ENCODE measurements at regions not wholly inside any gene's neighbourhood (a gene's known extent, or its start where the extent isn't known, plus 50 kb on each side); places are given as distances from the start of the nearest gene placed in this dataset.

GRCh38 chr12:115229517-115229916, 545.5 kb upstream of the TBX3 start:
- no peaks in the 10 kb centered on the region for H3K36me3 Mint-ChIP-seq

GRCh38 chr12:115228434-115228833, 544.5 kb upstream of the TBX3 start:
- DNase-seq (ENCODE audit: low spot score in 2 of 2) (no peak), ATAC-seq (no peak)
- H3K36me3 Mint-ChIP-seq, result no peaks in the 10 kb centered on the region
- no peak overlapping the region for H3K27ac Mint-ChIP-seq
- H3K9me3 Mint-ChIP-seq, result peaks cover 5 to 12% of the 10 kb centered on the region in 2 donors

More at GRCh38 chr12:115229517-115229916, 545.5 kb upstream of the TBX3 start:
- ATAC-seq, result no peak
- no peak overlapping the region for H3K27ac Mint-ChIP-seq
- peaks cover 5 to 12% of the 10 kb centered on the region in 2 donors for H3K9me3 Mint-ChIP-seq
- no peak for DNase-seq (ENCODE audit: low spot score in 2 of 2)

GRCh38 chr12:115227137-115227615, 543.2 kb upstream of the TBX3 start:
- peaks cover 5 to 12% of the 10 kb centered on the region in 2 donors for H3K9me3 Mint-ChIP-seq
- no peak overlapping the region for H3K27ac Mint-ChIP-seq
- H3K36me3 Mint-ChIP-seq, result no peaks in the 10 kb centered on the region
- ATAC-seq (no peak), DNase-seq (ENCODE audit: low spot score in 2 of 2) (no peak)

- Mint-ChIP-seq H3K27ac (no peak overlapping the region), H3K36me3 (no peaks in the 10 kb centered on the region), H3K9me3 (peaks cover 5 to 12% of the 10 kb centered on the region in 2 donors)
- DNase-seq (ENCODE audit: low spot score in 2 of 2), result no peak
- no peak for ATAC-seq
These were observed 541.9 kb upstream of the TBX3 start for GRCh38 chr12:115225845-115226244.

- H3K9me3 Mint-ChIP-seq, result peaks cover 5 to 12% of the 10 kb centered on the region in 2 donors
- ATAC-seq (no peak), DNase-seq (ENCODE audit: low spot score in 2 of 2) (no peak)
- no peaks in the 10 kb centered on the region for H3K36me3 Mint-ChIP-seq
- H3K27ac Mint-ChIP-seq, result no peak overlapping the region
These were observed 540.0 kb upstream of the TBX3 start for GRCh38 chr12:115223991-115224390.

GRCh38 chr12:115223322-115223721, 539.3 kb upstream of the TBX3 start:
- ATAC-seq (no peak), DNase-seq (ENCODE audit: low spot score in 2 of 2) (no peak)
- peaks cover 6 to 12% of the 10 kb centered on the region in 2 donors for H3K9me3 Mint-ChIP-seq
- H3K36me3 Mint-ChIP-seq, result no peaks in the 10 kb centered on the region
- no peak overlapping the region for H3K27ac Mint-ChIP-seq

- Mint-ChIP-seq H3K9me3 (peaks cover 9 to 12% of the 10 kb centered on the region in 2 donors), H3K27ac (no peak overlapping the region), H3K36me3 (no peaks in the 10 kb centered on the region)
- no peak for ATAC-seq
- DNase-seq (ENCODE audit: low spot score in 2 of 2), result no peak
These were observed 538.2 kb upstream of the TBX3 start for GRCh38 chr12:115222220-115222619.

GRCh38 chr12:115216301-115216700, 532.3 kb upstream of the TBX3 start:
- H3K27ac Mint-ChIP-seq, result no peak overlapping the region
- peaks cover 11 to 12% of the 10 kb centered on the region in 2 donors for H3K9me3 Mint-ChIP-seq
- ATAC-seq (no peak), DNase-seq (ENCODE audit: low spot score in 2 of 2) (no peak)
- peaks cover 0 to 10% of the 10 kb centered on the region in 2 donors for H3K36me3 Mint-ChIP-seq

- ATAC-seq (no peak), DNase-seq (ENCODE audit: low spot score in 2 of 2) (no peak)
- H3K36me3 Mint-ChIP-seq, result peaks cover 0 to 11% of the 10 kb centered on the region in 2 donors
- no peak overlapping the region for H3K27ac Mint-ChIP-seq
- H3K9me3 Mint-ChIP-seq, result peaks cover 14 to 16% of the 10 kb centered on the region in 2 donors
These were observed 531.6 kb upstream of the TBX3 start for GRCh38 chr12:115215544-115215943.

- peaks cover 0 to 11% of the 10 kb centered on the region in 2 donors for H3K36me3 Mint-ChIP-seq
- ATAC-seq, result no peak
- peaks cover 16 to 20% of the 10 kb centered on the region in 2 donors for H3K9me3 Mint-ChIP-seq
- no peak overlapping the region for H3K27ac Mint-ChIP-seq
- DNase-seq (ENCODE audit: low spot score in 2 of 2), result no peak
These were observed 529.6 kb upstream of the TBX3 start for GRCh38 chr12:115213538-115214016.

- ATAC-seq, result no peak
These were observed 529.1 kb upstream of the TBX3 start for GRCh38 chr12:115213118-115213517.

GRCh38 chr12:115212356-115212755, 528.4 kb upstream of the TBX3 start:
- Mint-ChIP-seq H3K27ac (no peak overlapping the region), H3K9me3 (peaks cover 12 to 20% of the 10 kb centered on the region in 2 donors), H3K36me3 (peaks cover 0 to 11% of the 10 kb centered on the region in 2 donors)
- ATAC-seq (no peak), DNase-seq (ENCODE audit: low spot score in 2 of 2) (no peak)

More at GRCh38 chr12:115213118-115213517, 529.1 kb upstream of the TBX3 start:
- no peak for DNase-seq (ENCODE audit: low spot score in 2 of 2)
- Mint-ChIP-seq H3K27ac (no peak overlapping the region), H3K9me3 (peaks cover 13 to 20% of the 10 kb centered on the region in 2 donors), H3K36me3 (peaks cover 0 to 11% of the 10 kb centered on the region in 2 donors)

- Mint-ChIP-seq H3K36me3 (peaks cover 0 to 14% of the 10 kb centered on the region in 2 donors), H3K9me3 (peaks cover 19 to 25% of the 10 kb centered on the region in 2 donors), H3K27ac (no peak overlapping the region)
- ATAC-seq (no peak), DNase-seq (ENCODE audit: low spot score in 2 of 2) (no peak)
These were observed 526.7 kb upstream of the TBX3 start for GRCh38 chr12:115210533-115211252.

GRCh38 chr12:115209230-115209629, 525.3 kb upstream of the TBX3 start:
- Mint-ChIP-seq H3K36me3 (peaks cover 0 to 16% of the 10 kb centered on the region in 2 donors), H3K27ac (no peak overlapping the region), H3K9me3 (peaks cover 23 to 25% of the 10 kb centered on the region in 2 donors)
- no peak for ATAC-seq
- no peak for DNase-seq (ENCODE audit: low spot score in 2 of 2)

- no peak overlapping the region for H3K27ac Mint-ChIP-seq
- no peak for ATAC-seq
- H3K36me3 Mint-ChIP-seq, result peaks cover 0 to 16% of the 10 kb centered on the region in 2 donors
- no peak for DNase-seq (ENCODE audit: low spot score in 2 of 2)
- H3K9me3 Mint-ChIP-seq, result peaks cover 23 to 25% of the 10 kb centered on the region in 2 donors
These were observed 524.1 kb upstream of the TBX3 start for GRCh38 chr12:115208098-115208497.

- H3K36me3 Mint-ChIP-seq, result peaks cover 0 to 16% of the 10 kb centered on the region in 2 donors
- peaks cover 19 to 21% of the 10 kb centered on the region in 2 donors for H3K9me3 Mint-ChIP-seq
- DNase-seq (ENCODE audit: low spot score in 2 of 2), result no peak
- no peak overlapping the region for H3K27ac Mint-ChIP-seq
- ATAC-seq, result no peak
These were observed 523.4 kb upstream of the TBX3 start for GRCh38 chr12:115207216-115207915.

GRCh38 chr12:115206801-115207200, 522.8 kb upstream of the TBX3 start:
- peaks cover 0 to 10% of the 10 kb centered on the region in 2 donors for H3K36me3 Mint-ChIP-seq
- no peak overlapping the region for H3K27ac Mint-ChIP-seq
- no peak for DNase-seq (ENCODE audit: low spot score in 2 of 2)
- H3K9me3 Mint-ChIP-seq, result peaks cover 15 to 17% of the 10 kb centered on the region in 2 donors
- ATAC-seq, result no peak

Data from activated naive CD4-positive, alpha-beta T cell treated with anti-CD3 and anti-CD28 coated beads, Interleukin-2, amount 50 U/mL, for 72 hours (primary cell).